GM19351 (cell line): ENCODE measurements at regions not wholly inside any gene's neighbourhood (a gene's known extent, or its start where the extent isn't known, plus 50 kb on each side); places are given as distances from the start of the nearest gene placed in this dataset.

Experiments
- ATAC-seq: cut with Tn5 transposase; IDR thresholded peaks from one replicate; pipeline ENCODE4 v1.9.1; 2021; ENCODE audit warnings: mild to moderate bottlenecking, moderate library complexity; ENCODE audit not compliant: unreplicated experiment

DNA sequence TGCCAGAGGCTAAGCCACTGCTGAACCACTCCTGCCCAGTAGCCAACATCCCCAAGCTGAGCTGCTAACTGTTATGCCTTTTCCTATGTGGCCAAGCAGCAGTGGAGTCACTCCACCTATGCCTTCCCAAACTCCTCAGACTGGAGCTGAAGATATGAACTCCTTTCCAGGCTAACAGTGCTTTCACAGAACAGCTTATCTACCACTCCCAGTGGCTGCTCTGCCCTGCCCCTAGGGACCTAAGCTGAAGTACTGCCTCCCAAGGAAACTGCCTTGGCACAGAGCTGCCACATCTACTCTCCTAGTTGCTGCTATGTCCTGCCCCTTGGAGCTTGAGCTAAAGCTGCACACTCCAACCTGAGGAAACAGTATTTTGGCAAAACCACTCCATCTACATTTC lies 275.9 kb downstream of the RBM43 start:
- ATAC-seq: no peak

DNA sequence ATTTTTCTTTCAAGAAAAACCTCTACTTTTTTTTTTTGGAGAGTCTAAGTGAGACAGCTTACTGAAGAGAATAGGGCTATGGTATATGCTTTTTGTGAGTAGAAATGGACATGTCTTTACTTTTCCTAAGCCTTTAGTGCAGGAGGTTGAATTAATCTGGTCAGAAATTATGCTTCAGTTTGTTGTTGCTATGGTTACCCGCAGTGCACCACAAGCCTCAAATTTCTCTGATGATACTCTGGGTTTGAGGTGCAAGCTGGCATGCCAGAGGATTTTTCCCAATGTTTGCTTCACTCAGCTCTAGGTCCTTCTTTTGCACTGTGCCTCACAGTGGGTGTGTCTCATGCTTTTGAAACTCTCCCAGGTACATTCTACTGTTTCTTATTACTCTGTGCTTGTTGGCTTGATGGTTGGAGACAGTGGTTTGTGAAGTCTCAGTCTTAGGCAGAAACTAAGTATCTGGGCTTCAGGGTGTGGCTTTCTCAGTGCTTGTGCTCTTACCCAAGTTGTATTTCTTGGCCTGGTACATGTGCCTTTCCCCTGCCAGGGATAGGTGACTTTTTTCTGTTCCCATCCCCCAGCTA lies 278.3 kb downstream of the RBM43 start:
- no peak for ATAC-seq

DNA sequence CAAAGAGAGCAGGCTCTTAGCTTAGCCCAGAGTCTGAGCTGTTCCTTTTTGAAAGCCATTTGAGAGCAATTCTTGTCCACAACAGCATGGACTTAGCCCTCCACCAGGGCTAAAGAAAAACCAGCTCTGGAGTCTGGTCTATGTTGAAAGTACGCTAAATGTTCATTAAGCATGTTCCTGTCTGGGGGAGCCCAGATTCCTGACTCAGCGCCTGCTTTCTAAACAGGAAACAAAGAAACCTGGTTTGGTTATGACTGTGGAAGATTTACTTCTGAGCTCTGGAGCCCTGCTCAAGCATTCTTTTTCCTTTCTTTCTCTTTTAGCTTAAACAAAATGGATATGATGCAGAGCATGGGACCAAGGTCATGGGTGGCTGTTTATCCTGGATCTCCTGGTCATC lies 279.8 kb downstream of the RBM43 start:
- no peak for ATAC-seq

DNA sequence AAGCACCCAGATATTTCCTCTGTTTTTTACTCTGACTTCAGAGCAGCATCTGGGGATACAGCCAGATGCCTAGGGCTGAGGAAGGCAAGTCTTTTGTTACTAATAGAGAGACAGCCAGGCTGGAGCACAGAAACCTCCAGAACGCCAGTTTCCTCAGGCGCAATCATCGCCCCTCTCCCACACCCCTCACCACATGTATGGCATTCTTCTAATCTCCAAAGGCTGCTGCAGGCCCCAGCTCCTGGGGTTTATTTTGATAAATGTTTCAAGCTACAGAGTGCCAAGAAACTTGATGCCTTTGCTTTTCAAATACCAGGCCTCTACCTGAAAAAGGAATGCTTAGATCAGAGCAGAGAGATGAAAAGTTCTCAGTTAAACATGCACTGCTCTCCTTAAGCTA lies 283.6 kb downstream of the RBM43 start:
- ATAC-seq: no peak

DNA sequence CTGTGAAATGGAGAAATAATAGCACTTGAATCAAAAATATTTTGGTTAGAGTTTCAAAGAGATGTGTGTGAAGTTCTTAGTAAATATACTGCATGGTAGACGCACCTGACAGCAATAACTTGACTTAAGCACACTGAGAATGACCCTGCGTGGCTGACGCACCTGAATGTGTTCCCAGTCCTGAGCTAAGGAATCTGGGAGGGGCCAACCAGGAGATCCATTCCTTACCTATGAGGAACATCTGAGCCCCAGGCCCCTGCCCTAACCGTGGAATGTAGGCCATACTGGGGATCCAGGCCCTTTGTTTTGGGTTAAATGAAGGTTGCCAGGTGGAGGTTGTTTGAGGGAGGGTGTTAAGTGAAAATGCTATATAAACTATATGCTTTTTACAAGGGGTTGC lies 284.4 kb downstream of the RBM43 start:
- ATAC-seq: no peak

DNA sequence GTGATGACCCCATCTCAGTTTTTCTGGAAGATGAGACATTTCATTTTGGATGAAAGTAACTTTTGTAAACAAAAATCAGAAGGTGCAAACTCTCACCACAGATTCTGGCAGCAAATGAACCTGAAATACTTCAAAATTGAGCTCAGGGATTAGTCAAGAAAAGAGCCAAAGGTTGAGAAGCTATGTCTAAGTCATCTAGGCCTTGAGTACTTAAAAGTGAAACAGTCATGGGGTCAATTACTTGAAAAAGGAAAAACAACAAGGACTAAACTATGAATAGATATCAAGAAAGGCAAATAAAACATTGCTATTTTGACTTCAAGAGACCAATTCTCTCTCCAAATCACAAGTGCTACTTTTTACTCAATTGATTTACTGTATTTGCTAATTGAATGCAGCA lies 285.1 kb downstream of the RBM43 start:
- no peak for ATAC-seq

DNA sequence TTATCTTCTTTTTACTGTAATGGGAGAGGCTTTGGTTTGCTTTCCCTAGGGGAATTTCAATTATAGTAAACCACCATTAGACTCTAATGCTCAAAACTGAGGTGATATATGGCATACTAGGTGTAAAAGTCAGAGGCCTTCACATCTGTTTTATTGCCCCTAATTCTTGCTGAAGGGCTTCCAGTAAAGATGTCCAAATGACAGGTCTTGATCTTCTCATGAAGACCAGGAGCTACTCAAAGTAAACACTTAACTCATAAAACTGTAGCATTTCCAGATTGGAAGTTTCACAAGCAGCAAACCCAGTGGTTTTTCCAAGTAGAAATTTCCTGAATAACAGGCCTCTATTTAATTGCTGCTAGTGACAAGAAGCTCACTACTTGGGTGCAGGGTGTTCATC lies 286.8 kb downstream of the RBM43 start:
- ATAC-seq: no peak

DNA sequence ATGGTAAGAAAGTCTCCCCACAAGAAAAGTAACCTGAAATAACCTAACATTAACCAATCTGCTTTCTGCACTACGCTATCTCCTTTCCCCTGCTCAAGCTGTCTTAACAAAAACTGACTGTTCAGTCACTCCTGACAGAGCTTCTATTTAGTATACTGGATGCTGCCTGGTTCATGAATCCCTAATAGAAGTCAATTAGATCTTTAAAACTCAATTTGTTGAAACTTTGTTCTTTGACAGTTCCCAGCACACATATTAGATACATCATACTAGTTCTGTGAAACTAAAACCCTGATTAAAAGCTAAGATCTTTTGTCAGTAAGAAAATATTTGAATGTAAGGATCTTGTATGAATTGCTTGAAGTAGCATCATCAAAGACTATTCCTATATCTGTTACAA lies 287.4 kb downstream of the RBM43 start:
- no peak for ATAC-seq

DNA sequence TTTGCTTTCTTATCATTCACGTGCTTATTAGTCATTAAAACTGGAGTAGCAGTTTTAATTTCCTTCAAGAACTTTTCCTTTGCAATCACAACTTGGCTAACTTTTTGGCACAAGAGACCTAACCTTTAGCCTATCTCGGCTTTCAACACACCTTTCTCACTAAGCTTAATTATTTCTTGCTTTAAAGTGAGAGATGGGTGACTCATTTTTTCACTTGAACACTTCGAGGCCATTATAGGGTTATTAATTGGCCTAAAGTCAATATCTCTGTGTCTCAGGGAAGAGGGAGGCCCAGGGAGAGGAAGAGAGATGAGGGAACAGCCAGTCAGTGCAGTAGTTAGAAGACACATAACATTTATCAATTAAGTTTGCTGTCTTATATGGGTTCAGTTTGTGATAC lies 289.8 kb downstream of the RBM43 start:
- no peak for ATAC-seq

DNA sequence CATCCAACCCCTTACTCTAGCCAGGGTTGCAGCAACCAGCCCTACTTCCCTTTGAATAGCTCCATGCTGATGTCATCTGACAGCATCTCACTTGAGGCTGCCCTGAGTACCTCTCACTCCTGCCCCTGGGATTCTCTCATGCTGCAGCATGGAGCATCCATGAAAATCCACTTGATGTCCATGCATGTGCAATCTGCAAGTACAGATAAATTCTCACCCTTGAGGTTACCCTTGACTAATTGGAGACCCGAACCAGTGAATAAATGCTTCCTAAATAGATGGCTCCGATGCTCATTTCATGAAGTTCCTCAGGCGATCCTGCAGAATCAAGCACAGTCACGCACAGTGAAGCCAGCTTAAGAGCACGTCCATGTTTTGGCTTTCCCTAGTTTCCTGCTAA lies 298.3 kb downstream of the RBM43 start:
- ATAC-seq: no peak

DNA sequence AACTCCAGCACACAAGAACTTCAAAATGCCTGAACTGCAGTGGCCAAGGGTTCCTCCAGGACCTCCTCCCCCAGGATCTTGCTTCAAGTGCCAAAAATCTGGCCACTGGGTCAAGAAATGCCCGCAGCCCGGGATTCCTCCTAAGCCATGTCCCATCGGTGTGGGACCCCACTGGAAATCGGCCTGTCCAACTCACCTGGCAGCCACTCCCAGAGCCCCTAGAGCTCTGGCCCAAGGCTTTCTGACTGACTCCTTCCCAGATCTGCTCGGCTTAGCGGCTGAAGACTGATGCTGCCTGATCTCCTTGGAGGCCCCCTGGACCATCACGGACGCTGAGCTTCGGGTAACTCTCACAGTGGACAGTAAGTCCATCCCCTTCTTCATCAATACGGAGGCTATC lies 306.4 kb downstream of the RBM43 start:
- no peak for ATAC-seq

DNA sequence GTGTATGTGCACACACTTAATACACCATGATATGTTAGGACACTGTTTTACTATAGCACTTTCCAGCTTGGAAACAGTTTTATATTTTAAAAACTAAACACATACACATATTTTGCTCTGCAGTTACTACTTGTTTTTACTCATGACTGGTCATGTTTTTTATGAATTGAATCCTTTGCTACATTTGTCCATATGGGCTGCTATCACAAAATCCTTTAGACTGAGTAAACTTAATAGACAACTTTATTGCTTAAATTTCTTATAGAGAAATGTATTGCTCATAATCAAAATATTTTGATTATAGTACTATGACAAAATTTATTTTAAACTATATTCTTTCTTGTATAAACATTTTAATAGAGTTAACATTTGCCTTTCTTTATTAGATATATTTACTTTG lies 314.8 kb downstream of the RBM43 start:
- no peak for ATAC-seq

DNA sequence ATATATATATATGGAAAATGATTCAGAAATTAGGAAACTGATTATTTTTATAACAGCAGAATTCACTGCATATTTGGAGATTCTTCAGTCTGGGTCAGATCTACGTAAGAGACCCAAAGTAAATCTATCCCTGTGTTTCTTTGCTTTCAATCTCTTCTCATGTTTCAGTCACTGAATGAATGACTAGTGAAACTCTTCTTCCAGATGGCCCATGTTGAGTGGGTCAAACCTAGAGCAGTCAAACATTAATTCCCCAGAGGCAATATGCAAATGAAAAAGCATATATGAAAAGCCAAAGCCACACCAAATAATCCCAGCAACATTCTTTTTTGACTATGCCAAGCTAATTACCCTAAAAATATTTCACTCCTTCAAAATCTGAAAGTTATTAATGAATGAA lies 317.3 kb downstream of the RBM43 start:
- no peak for ATAC-seq

DNA sequence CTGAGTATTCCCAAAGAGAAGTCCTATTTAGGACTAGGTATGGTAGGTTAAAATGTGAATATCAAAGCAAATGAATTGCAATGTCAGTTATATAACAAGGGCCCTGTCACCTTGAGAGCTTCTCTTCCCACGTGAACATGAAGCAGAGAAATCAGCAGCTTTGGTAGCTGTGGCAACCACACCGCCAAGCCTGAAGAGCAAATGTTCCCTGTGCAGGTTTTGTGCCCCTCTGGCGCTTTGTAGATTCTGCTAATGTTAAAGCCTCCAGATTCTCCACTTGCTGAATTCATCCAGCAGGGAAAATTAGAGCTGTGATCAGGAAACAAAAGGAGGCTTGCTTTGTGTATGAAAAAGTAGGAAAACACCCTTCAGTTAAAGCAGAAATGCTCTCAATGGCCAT lies 322.6 kb downstream of the RBM43 start:
- no peak for ATAC-seq

DNA sequence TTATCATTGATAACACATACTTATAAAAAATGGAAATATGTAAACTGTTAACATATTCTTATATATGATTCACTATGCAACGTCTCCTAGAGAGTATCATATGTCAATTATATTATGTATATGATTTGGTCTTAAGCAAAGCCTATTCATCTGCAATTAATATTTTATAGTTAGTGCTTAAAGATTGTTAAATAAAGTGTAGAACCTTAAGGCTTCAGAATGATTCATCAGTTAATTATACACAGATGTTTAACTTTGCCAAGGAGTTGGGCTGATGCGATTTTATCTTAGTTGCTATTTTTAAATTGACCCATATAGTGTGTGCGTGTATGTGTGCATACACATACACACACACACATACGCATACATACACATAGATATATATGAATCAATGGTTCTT lies 323.1 kb downstream of the RBM43 start:
- no peak for ATAC-seq

DNA sequence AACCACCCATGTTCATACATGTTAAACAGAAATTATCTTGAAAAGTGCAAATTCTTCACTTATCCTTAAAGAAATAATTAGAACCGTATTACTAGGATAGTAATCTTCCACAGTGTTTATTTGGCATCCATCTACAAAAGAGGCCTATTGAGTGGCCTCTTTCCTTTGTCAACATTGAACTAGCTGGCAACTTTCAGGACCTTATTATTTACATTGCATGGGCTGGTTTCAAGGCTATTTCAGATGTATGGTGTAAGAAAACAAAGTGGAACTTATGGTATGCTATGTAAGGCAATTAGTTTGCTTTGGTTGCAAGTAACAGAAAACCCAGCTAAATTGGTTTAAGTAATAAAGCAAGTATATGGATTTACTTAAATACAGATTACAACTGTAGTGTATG lies 324.6 kb downstream of the RBM43 start:
- no peak for ATAC-seq

DNA sequence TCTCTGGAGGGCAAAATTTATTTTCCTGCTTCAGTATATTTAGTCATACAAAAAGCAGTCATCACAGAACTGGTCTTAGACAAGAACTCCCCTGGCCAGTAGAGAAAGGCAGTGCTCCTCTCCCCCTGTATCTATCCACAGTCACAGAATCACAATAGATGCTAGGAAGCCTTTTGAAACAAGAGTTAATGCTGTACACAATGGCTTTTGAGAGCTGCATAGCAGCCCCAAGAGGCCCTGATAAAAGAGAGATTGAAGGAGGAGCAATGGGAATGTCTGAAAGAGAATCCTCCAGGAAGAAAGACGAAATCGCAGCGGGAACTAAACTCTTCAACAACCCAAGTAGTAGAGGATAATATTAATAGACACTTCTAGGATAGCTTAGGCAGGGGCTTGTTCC lies 330.2 kb downstream of the RBM43 start:
- ATAC-seq: no peak

DNA sequence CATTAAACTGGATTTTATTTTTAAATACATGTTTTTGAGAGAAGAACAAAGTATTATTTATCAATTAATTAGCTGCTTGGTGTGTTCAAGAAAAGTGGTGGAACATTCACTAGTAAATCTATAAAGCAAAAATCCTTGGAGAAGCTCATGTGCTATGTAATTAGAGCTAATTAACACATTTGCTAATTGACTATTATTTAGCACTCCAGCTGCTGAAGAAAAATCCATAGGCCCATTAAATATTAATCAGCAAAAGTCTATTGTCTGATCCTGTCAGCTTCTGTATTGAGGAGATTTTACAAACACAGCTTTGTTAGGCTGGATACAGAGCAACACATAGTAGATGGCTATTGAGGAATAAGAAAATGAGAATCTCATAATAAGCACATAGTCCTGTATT lies 336.1 kb downstream of the RBM43 start:
- ATAC-seq: no peak

DNA sequence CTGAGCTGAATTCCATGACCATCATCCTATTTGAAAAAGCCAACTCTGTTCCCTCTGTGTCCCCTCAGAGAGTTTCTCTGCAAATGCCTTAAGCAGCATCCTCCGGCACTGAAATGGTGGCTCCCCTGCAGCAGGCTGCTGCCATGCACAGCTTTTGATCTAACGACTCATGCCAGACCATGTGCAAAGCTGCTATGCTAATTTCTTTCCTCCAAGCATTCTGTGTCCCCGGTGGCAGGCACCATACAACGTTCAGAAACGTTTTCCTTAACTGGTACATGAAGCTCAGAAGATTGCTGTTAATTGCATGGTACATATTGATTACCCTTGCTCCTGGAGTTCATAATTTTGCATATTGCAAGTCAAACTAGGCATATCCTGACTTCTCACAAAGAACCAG lies 336.8 kb downstream of the RBM43 start:
- ATAC-seq: no peak

DNA sequence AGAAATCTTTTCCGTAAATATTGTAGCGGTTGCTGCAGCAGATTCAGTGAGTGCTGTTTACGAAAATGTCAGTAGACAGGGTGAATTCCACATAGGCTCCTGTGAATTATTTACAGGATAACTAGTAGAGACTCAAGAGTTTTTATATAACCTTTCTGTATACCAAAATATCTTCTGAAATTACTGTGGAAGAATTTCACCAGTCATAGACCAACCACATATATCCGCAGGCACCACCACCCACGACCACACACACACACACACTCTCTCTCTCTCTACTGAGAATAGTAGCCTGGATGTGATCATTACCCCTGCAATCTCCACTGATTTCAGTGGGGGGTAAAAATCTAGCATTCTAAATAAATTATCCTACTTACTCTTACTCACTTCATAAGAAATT lies 341.8 kb downstream of the RBM43 start:
- ATAC-seq: no peak

DNA sequence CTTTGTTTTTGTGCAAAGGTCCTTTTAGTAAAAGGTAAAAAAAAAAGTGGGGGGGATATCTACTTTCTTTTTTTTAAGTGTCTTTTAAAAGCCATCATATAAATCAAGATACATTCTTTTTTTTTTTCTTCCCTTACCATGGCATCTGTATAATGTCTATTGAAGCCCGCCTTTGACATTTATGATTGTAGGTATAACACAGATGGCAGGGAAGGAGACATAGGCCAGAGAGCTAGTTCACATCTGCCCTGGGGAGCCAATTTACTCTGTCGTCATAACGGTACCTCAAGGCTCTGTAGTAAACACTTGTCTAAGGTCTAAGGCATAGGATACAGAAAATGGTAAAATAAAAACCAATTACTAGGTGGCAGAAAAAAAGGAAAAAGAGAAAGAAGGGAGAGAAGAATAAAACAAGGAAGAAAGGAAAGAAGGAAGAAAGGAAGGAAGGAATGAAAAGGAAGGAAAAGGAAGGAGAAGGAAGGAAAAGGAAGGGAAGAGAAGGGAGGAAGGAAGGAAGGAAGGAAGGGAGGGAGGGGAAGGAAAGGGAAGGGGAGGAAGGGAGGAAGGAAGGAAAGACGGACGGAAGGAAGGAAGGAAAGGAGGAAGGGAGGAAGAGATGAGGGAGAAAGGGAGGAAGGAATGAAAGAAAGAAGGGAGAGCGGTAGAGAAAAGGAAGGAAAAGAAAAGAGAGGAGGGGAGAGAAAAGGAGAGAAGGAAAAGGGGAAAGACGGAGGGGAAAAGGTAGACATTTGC lies 343.5 kb downstream of the RBM43 start:
- no peak for ATAC-seq

DNA sequence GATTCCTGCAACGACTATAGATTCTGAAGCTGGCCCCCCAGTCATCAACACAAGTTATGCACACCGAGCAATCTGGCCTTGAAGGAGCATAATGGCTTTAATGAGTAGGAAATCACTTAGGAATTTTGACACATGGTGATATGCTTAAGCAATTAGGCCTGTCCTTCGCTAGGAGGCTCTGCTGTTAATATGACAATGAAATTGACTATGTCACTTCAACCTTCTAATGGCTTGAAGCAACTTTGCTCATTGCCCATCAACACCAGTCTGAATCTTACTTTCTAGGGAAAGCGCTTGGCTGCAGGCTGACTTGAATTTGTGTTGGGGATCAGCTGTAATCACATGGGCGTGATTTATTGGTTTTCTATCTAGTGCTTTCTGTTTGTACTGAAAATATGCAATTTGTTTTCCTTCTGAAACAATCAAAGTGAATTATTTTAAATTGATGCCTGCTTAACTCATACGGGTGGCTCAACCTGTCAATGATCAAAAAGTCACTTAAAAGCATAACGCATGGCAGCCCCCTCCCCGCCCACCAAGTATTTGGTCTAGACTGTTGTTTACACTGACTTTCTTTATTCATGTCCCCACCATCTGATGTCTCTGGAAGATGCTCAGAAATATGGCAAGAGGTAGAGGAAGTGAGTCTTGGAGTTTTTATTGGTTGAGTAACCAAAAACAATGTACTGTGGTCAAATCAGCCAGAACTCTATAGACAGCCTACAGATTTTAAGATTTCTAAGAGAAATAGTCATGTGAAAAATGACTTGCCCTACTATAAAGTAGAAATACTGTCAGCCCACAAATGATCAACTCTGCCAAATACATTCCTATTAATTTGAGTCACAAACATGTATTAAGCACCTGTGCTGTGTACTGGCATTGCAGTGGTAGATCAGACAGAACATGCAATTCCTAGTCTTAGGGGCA lies 344.9 kb downstream of the RBM43 start:
- no peak for ATAC-seq
